Right lobe of liver (tissue), 6 donors: ENCODE measurements at regions not wholly inside any gene's neighbourhood (a gene's known extent, or its start where the extent isn't known, plus 50 kb on each side); places are given as distances from the start of the nearest gene placed in this dataset.

Experiments used
- ATAC-seq, 4 donors: fragments of 200-7000 bp; cut with Tn5 transposase; one replicate each; pipeline ENCODE4 v1.9.1; 2020; ENCODE audit warnings: mild to moderate bottlenecking in 4 of 4, moderate library complexity in 4 of 4
- DNase-seq, 3 donors: peaks; one replicate each; pipeline ENCODE4 v3.0.0-alpha.2; 2020
- H3K27ac ChIP-seq, 3 donors: fragments of 200-600 bp; one replicate each; pipeline ENCODE4 v1.8.0; 2022
- H3K27me3 ChIP-seq, 2 donors: fragments of 200-600 bp; one replicate each; pipeline ENCODE4 v1.8.0; 2022
- H3K36me3 ChIP-seq, 4 donors: fragments of 200-600 bp; sonication (generic) in 1 of 4; one replicate each; pipeline versions ENCODE4 v1.5.1 to v1.8.0; 2017 to 2022; ENCODE audit warnings: control low read depth in 1 of 4
- H3K4me1 ChIP-seq, 4 donors: fragments of 200-600 bp; sonication (generic) in 1 of 4; one replicate each; pipeline versions ENCODE4 v1.5.1 to v1.8.0; 2017 to 2022; ENCODE audit warnings: control low read depth in 1 of 4
- H3K4me3 ChIP-seq, 3 donors: fragments of 200-600 bp; one replicate each; pipeline ENCODE4 v1.8.0; 2022
- H3K9me3 ChIP-seq, 4 donors: fragments of 200-600 bp; sonication (generic) in 1 of 4; one replicate each; pipeline versions ENCODE4 v1.5.1 to v1.8.0; 2017 to 2022; ENCODE audit warnings: control low read depth in 1 of 4
- CTCF ChIP-seq, 4 donors: fragments of 200-600 bp in 3 of 4; fragments of 450-650 bp in 1 of 4; IDR thresholded peaks; one replicate each; pipeline versions ENCODE4 v1.5.1 to v1.8.0; 2016 to 2022; ENCODE audit warnings: antibody characterized with exemption in 4 of 4, mild to moderate bottlenecking in 2 of 4
- POLR2A ChIP-seq: fragments of 450-650 bp; IDR thresholded peaks from one replicate; pipeline ENCODE4 v1.6.1; 2017; ENCODE audit warnings: antibody characterized with exemption, mild to moderate bottlenecking
- WGBS: methylation state at CpG from one replicate; pipeline ENCODE4 v1.1.6; 2018; ENCODE audit warnings: low coverage, low lambda C conversion rate; ENCODE audit not compliant: insufficient coverage; ENCODE audit errors: missing lambda C conversion rate; 5-methylcytosine and 5-hydroxymethylcytosine counted together
- intact Hi-C, 2 donors: fragments of 100-400 bp; cut with DNase I; formaldehyde crosslinking; loops; one replicate each; pipeline versions ENCODE4 v1.11.2 to v1.14.1; 2022
- donor health status: DM: no; HTN: yes; CAD: no.
- donor health status: DM: no; HTN: no; CAD: no.
- donor health status: DM: no; HTN: no; CAD: no.
- donor health status: DM: no; HTN: yes; CAD: no.
- donor health status: DM: no; HTN: yes; CAD: no.

- 92% methylated on average over 2 of the region's 4 CpGs for WGBS
- no peak for TF ChIP-seq POLR2A
- no peak for TF ChIP-seq CTCF (IDR thresholded peaks at IDR 0.05)
- ATAC-seq = no peak
- DNase-seq = no peak
- no peaks in the 10 kb centered on the region for H3K27me3 ChIP-seq
- no peak overlapping the region for H3K4me3 ChIP-seq
- H3K27ac ChIP-seq = no peak overlapping the region
- H3K4me1 ChIP-seq = peaks cover 0 to 17% (median 8%) of the 10 kb centered on the region in 4 donors
- no peaks in the 10 kb centered on the region for H3K36me3 ChIP-seq
- no peaks in the 10 kb centered on the region for H3K9me3 ChIP-seq
- intact Hi-C loops = no loop called here
Observed at GRCh38 chr9:97763874-97764273, 66.7 kb upstream of the XPA start.

- 92% methylated on average over 2 of the region's 2 CpGs for WGBS
- Histone ChIP-seq H3K4me1 (no peaks in the 10 kb centered on the region), H3K36me3 (no peaks in the 10 kb centered on the region), H3K9me3 (no peaks in the 10 kb centered on the region), H3K27ac (no peak overlapping the region), H3K27me3 (no peaks in the 10 kb centered on the region), H3K4me3 (no peak overlapping the region)
- ATAC-seq = no peak
- intact Hi-C loops = no loop called here
- no peak for DNase-seq
- TF ChIP-seq POLR2A (no peak), CTCF (IDR thresholded peaks at IDR 0.05) (no peak)
Observed at GRCh38 chr9:97766092-97766491, 69.0 kb upstream of the XPA start.

GRCh38 chr9:97766610-97767009, 69.5 kb upstream of the XPA start:
- no peak overlapping the region for H3K4me3 ChIP-seq
- 65% methylated on average over 2 of the region's 3 CpGs for WGBS
- no peak for DNase-seq
- H3K9me3 ChIP-seq = no peaks in the 10 kb centered on the region
- no peaks in the 10 kb centered on the region for H3K4me1 ChIP-seq
- ATAC-seq = no peak
- no peak for TF ChIP-seq POLR2A
- no peak for TF ChIP-seq CTCF (IDR thresholded peaks at IDR 0.05)
- intact Hi-C loops = no loop called here
- no peaks in the 10 kb centered on the region for H3K36me3 ChIP-seq
- H3K27me3 ChIP-seq = no peaks in the 10 kb centered on the region
- H3K27ac ChIP-seq = no peak overlapping the region

- ATAC-seq (no peak), DNase-seq (no peak)
- Histone ChIP-seq H3K4me3 (no peak overlapping the region), H3K27ac (no peak overlapping the region), H3K27me3 (no peaks in the 10 kb centered on the region), H3K4me1 (no peaks in the 10 kb centered on the region), H3K9me3 (no peaks in the 10 kb centered on the region), H3K36me3 (no peaks in the 10 kb centered on the region)
- intact Hi-C loops = no loop called here
- no peak for TF ChIP-seq POLR2A
- no peak for TF ChIP-seq CTCF (IDR thresholded peaks at IDR 0.05)
- WGBS = 85% methylated on average over 2 of the region's 2 CpGs
Observed at GRCh38 chr9:97767891-97768290, 70.8 kb upstream of the XPA start.

GRCh38 chr9:97768746-97769145, 71.6 kb upstream of the XPA start:
- ATAC-seq = no peak
- 69% methylated on average over 7 of the region's 7 CpGs for WGBS

More at GRCh38 chr9:97768746-97769145, 71.6 kb upstream of the XPA start:
- H3K27me3 ChIP-seq = no peaks in the 10 kb centered on the region
- no peak for DNase-seq
- H3K4me3 ChIP-seq = no peak overlapping the region
- H3K9me3 ChIP-seq = no peaks in the 10 kb centered on the region
- no peaks in the 10 kb centered on the region for H3K4me1 ChIP-seq
- H3K36me3 ChIP-seq = no peaks in the 10 kb centered on the region
- TF ChIP-seq CTCF (IDR thresholded peaks at IDR 0.05) = no peak
- no peak for TF ChIP-seq POLR2A
- intact Hi-C loops = no loop called here
- H3K27ac ChIP-seq = no peak overlapping the region
